Loucy (cell line): ENCODE measurements at regions not wholly inside any gene's neighbourhood (a gene's known extent, or its start where the extent isn't known, plus 50 kb on each side); places are given as distances from the start of the nearest gene placed in this dataset.

Experiments used
- H2AFZ ChIP-seq: fragments of 200-600 bp; sonication (generic); 2 replicates; pipeline ENCODE4 v1.6.0; 2016; ENCODE audit warnings: antibody characterized with exemption, mild to moderate bottlenecking, low read length, moderate library complexity
- H3F3A ChIP-seq: fragments of 200-600 bp; 2 replicates; pipeline ENCODE4 v1.6.0; 2016; ENCODE audit warnings: antibody characterized with exemption, low read depth, mild to moderate bottlenecking
- H3K27me3 ChIP-seq: fragments of 200-600 bp; sonication (generic); 2 replicates; pipeline ENCODE4 v1.6.1; 2014; ENCODE audit warnings: low read length, mild to moderate bottlenecking; ENCODE audit not compliant: insufficient read depth, poor library complexity, severe bottlenecking
- H3K36me3 ChIP-seq: fragments of 200-600 bp; sonication (generic); 2 replicates; pipeline ENCODE4 v1.6.1; 2016; ENCODE audit warnings: low read length; ENCODE audit not compliant: insufficient read depth
- H3K4me1 ChIP-seq: fragments of 200-600 bp; sonication (generic); 2 replicates; pipeline ENCODE4 v1.5.1; 2014; ENCODE audit warnings: low read length, mild to moderate bottlenecking; ENCODE audit not compliant: insufficient read depth, poor library complexity, severe bottlenecking
- H3K4me2 ChIP-seq: fragments of 200-600 bp; sonication (generic); 2 replicates; pipeline ENCODE4 v1.6.0; 2014; ENCODE audit warnings: antibody characterized with exemption, low read length, low read depth, mild to moderate bottlenecking; ENCODE audit not compliant: poor library complexity, severe bottlenecking
- H3K4me3 ChIP-seq: fragments of 200-600 bp; sonication (generic); 2 replicates; pipeline ENCODE4 v1.5.1; 2014; ENCODE audit warnings: low read length, mild to moderate bottlenecking, mixed read lengths; ENCODE audit not compliant: poor library complexity, severe bottlenecking
- H3K79me2 ChIP-seq: fragments of 200-600 bp; sonication (generic); 2 replicates; pipeline ENCODE4 v1.6.1; 2014; ENCODE audit warnings: low read length; ENCODE audit not compliant: insufficient read depth
- H3K9ac ChIP-seq: fragments of 200-600 bp; sonication (generic); 2 replicates; pipeline ENCODE4 v1.6.0; 2014; ENCODE audit warnings: mild to moderate bottlenecking, low read depth, low read length, moderate library complexity; ENCODE audit not compliant: poor library complexity, severe bottlenecking
- H3K9me2 ChIP-seq: fragments of 200-600 bp; sonication (generic); replicated peaks from 2 replicates; pipeline ENCODE4 v1.6.1; 2016; ENCODE audit warnings: low read depth, low read length, mixed read lengths
- H3K9me3 ChIP-seq: fragments of 200-600 bp; sonication (generic); 2 replicates; pipeline ENCODE4 v1.6.1; 2014; ENCODE audit warnings: mild to moderate bottlenecking, antibody characterized with exemption, low read length, low read depth; ENCODE audit not compliant: insufficient read depth
- H4K20me1 ChIP-seq: fragments of 200-600 bp; sonication (generic); 2 replicates; pipeline ENCODE4 v1.6.0; 2014; ENCODE audit warnings: antibody characterized with exemption, low read length, mild to moderate bottlenecking; ENCODE audit not compliant: insufficient read depth, poor library complexity, severe bottlenecking
- EZH2phosphoT487 ChIP-seq: fragments of 200-600 bp; IDR thresholded peaks from 2 replicates; pipeline ENCODE4 v1.6.1; 2018; ENCODE audit warnings: antibody characterized with exemption, mild to moderate bottlenecking, moderate library complexity, borderline replicate concordance
- TF ChIP-seq, protein P1 (sequence below): fragments of 200-600 bp; sonication (generic); conservative IDR thresholded peaks from 2 replicates; pipeline ENCODE4 v1.5.1; 2014; ENCODE audit warnings: mild to moderate bottlenecking, antibody characterized with exemption, low read length

DNA sequence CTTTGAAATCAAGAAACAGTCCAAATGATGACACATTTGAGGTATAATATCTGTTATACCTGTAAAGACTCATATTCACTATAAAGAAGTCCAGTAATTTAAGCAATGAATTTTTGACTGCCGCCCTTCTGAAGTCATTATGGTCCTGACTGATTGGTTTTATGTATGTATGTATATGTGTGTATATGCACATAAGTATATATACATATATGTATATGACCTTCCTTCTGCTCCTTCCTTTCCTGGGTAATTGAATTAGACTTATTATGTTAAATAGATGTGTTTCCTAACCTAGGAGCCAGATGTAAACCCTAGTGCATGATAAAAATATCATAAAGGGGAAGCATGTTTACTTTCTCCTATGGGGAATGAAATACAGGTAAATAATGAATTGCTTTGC lies 343.1 kb upstream of the BRINP1 start:
- Histone ChIP-seq H3K9me2 (no peaks in the 10 kb centered on the region), H3K4me3 (no peak overlapping the region), H3K4me2 (no peak overlapping the region), H3K4me1 (no peaks in the 10 kb centered on the region), H3F3A (no peaks in the 10 kb centered on the region), H3K9me3 (no peaks in the 10 kb centered on the region), H3K9ac (no peak overlapping the region), H3K36me3 (no peaks in the 10 kb centered on the region), H3K79me2 (no peaks in the 10 kb centered on the region), H2AFZ (no peak overlapping the region), H3K27me3 (no peaks in the 10 kb centered on the region), H4K20me1 (no peaks in the 10 kb centered on the region)
- TF ChIP-seq EZH2phosphoT487, result no peak
- TF ChIP-seq, protein P1, sequence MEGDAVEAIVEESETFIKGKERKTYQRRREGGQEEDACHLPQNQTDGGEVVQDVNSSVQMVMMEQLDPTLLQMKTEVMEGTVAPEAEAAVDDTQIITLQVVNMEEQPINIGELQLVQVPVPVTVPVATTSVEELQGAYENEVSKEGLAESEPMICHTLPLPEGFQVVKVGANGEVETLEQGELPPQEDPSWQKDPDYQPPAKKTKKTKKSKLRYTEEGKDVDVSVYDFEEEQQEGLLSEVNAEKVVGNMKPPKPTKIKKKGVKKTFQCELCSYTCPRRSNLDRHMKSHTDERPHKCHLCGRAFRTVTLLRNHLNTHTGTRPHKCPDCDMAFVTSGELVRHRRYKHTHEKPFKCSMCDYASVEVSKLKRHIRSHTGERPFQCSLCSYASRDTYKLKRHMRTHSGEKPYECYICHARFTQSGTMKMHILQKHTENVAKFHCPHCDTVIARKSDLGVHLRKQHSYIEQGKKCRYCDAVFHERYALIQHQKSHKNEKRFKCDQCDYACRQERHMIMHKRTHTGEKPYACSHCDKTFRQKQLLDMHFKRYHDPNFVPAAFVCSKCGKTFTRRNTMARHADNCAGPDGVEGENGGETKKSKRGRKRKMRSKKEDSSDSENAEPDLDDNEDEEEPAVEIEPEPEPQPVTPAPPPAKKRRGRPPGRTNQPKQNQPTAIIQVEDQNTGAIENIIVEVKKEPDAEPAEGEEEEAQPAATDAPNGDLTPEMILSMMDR, result no peak

DNA sequence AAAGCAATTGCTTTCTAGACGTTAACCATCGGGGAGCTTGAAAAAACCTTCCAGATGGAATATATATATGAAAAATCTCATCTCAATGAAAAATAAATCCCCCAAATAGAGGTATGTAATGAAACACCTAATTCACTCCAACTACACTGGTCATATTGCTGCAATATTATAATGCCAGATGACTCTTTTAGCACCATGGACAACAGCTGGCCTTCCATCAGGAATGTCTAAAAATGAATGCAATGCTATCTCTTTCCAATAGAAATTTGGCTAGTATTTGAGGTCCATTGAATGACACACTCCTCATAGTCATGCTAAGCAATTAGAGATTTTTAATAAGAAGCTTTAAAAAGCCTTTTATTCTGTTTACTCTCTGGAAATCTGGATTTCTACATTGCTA lies 340.2 kb upstream of the BRINP1 start:
- Histone ChIP-seq H3K9me2 (no peaks in the 10 kb centered on the region), H4K20me1 (no peaks in the 10 kb centered on the region), H3K9ac (no peak overlapping the region), H3K27me3 (no peaks in the 10 kb centered on the region), H3K4me1 (no peaks in the 10 kb centered on the region), H3K4me2 (no peak overlapping the region), H2AFZ (no peak overlapping the region), H3K9me3 (no peaks in the 10 kb centered on the region), H3K36me3 (no peaks in the 10 kb centered on the region), H3K4me3 (no peak overlapping the region), H3K79me2 (no peaks in the 10 kb centered on the region), H3F3A (no peaks in the 10 kb centered on the region)
- TF ChIP-seq EZH2phosphoT487, result no peak
- TF ChIP-seq, protein P1, result no peak

DNA sequence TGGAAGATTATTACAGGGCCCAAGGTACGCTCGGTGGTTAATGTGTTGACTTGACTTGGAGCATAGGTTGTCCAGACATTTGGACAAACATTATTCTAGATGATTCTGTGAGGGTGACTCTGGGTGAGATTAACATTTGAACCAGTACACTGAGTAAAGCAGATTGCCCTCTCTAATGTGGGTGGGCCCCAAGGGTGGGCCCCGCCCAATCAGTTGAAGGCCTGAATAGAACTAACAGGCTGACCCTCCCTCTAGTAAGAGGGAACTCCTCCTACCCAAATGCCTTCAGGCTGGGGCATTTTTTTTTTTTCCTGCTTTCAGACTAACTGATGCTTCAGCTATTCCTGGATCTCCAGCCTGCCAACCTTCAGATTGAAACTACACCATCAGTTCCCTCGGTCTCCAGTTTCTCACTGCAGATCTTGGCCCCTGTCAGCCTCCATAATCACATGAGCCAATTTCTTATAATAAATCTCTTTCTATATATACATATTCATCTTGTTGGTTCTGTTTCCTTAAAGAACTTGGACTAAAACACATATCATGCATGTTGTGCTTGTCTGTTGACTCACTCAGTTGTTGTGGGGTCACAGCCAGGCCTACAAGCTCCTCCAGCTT lies 338.1 kb upstream of the BRINP1 start:
- Histone ChIP-seq H3F3A (no peaks in the 10 kb centered on the region), H3K9me3 (no peaks in the 10 kb centered on the region), H2AFZ (no peak overlapping the region), H4K20me1 (no peaks in the 10 kb centered on the region), H3K4me2 (no peak overlapping the region), H3K9me2 (no peaks in the 10 kb centered on the region), H3K36me3 (no peaks in the 10 kb centered on the region), H3K9ac (no peak overlapping the region), H3K4me3 (no peak overlapping the region), H3K79me2 (no peaks in the 10 kb centered on the region), H3K4me1 (no peaks in the 10 kb centered on the region), H3K27me3 (no peaks in the 10 kb centered on the region)
- TF ChIP-seq EZH2phosphoT487, result no peak
- TF ChIP-seq, protein P1, result no peak
